ENCODE measurements at regions not wholly inside any gene's neighbourhood (a gene's known extent, or its start where the extent isn't known, plus 50 kb on each side); places are given as distances from the start of the nearest gene placed in this dataset.

GRCh38 chr5:17358031-17358430, 140.0 kb upstream of the TAF11L2 start:
- TF ChIP-seq CTCF (IDR thresholded peaks at IDR 0.05; ENCODE audit: low read depth, low read length) (no peak), POLR2A (IDR thresholded peaks at IDR 0.05; ENCODE audit: extremely low read depth, insufficient read length) (no peak)

Measured in NB4 (cell line).